BJ (cell line): ENCODE measurements at regions not wholly inside any gene's neighbourhood (a gene's known extent, or its start where the extent isn't known, plus 50 kb on each side); places are given as distances from the start of the nearest gene placed in this dataset.
A peak's percentile ranks its signal among the peaks of the same experiment; 100 is the strongest.

Experiments used
- CTCF ChIA-PET: fragments of 350-600 bp; formaldehyde crosslinking; extraction: SDS; loops from one replicate; lab custom pipeline; 2021; ENCODE audit warnings: antibody characterized with exemption, inconsistent platforms; lab: Yijun Ruan, JAX
- POLR2A ChIA-PET: fragments of 300-600 bp; sonication (Branson Sonifier 250); formaldehyde crosslinking; extraction: SDS; loops from one replicate; lab custom pipeline; 2021; ENCODE audit warnings: antibody characterized with exemption; lab: Charles Lee
- DNase-seq: peaks from one replicate; pipeline ENCODE4 v3.0.0-alpha.2; 2011; ENCODE audit warnings: low read depth
- H3K27me3 ChIP-seq: 2 replicates; pipeline ENCODE4 v1.6.0; 2011; ENCODE audit warnings: low read length; ENCODE audit not compliant: control insufficient read depth, insufficient read depth
- H3K36me3 ChIP-seq: 2 replicates; pipeline ENCODE4 v1.5.1; 2011; ENCODE audit warnings: low read length; ENCODE audit not compliant: control insufficient read depth, insufficient read depth
- H3K4me3 ChIP-seq: 2 replicates; pipeline ENCODE4 v1.5.1; 2011; ENCODE audit warnings: low read depth, mild to moderate bottlenecking, control low read depth, low read length
- CTCF ChIP-seq: IDR thresholded peaks from 2 replicates; pipeline ENCODE4 v1.5.1; 2011; ENCODE audit warnings: low read depth, mild to moderate bottlenecking, control low read depth, inconsistent platforms, low read length, moderate library complexity; ENCODE audit not compliant: insufficient read depth

DNA sequence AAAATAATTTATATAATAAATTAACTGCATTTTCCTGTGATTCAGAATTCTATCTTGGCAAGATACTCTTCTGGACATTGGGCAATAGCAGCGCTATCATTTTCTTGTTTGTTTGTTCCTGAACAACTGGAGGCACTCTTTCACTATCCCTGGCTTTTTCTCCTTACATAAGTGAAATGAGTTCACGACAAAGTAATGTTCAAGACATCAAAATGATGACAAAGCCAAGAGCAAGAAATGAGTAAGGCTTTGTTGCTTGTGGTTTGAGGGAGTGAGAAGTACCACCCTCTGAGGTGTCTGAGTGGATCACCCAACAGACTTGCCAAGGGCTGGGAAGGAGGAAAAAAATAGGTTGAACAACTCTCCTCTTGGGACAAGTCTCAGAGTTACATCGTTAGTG lies 466.6 kb upstream of the JAG1 start:
- ChIA-PET POLR2A (no interaction called here), CTCF (no interaction called here)
- Histone ChIP-seq H3K36me3 (no peaks in the 10 kb centered on the region), H3K27me3 (no peaks in the 10 kb centered on the region; the same call in 1 of the 2 replicates), H3K4me3 (no peak overlapping the region)
- no peak for TF ChIP-seq CTCF
- no peak for DNase-seq

DNA sequence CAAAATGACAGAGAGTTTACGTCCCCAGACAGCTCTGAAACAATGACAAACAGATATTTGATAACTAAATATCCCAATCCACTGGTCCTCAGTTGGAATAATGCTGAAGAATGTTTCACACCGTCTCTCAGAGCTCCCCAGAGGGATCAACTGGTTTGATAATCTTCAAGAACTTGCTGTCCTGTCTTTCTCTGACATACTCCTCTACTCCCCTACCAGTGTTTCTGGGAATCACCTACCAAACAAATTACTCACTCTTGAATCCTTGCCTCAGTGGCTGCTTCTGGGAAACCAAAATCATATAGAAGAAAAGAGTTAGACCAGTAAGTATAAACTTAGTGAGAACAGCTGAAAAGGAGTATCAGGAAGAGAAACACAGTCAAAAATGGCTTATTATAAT lies 469.7 kb upstream of the JAG1 start:
- H3K36me3 ChIP-seq: no peaks in the 10 kb centered on the region
- CTCF ChIA-PET: interaction anchor here (2.0 kb wide), 1 partner anchor 9 kb away, joined by 9 read pairs; no protein-coding TSS in a partner anchor
- POLR2A ChIA-PET: interaction anchor here (0.6 kb wide), 1 partner anchor 64 kb away, joined by 3 read pairs; no protein-coding TSS in a partner anchor
- TF ChIP-seq CTCF: no peak
- DNase-seq: no peak
- no peak overlapping the region for H3K4me3 ChIP-seq
- no peaks in the 10 kb centered on the region for H3K27me3 ChIP-seq

GRCh38 chr20:11144114-11144950 lies 470.5 kb upstream of the JAG1 start:
- peak; percentile 88 for DNase-seq
- no peak for TF ChIP-seq CTCF
- POLR2A ChIA-PET: no interaction called here
- Histone ChIP-seq H3K4me3 (no peak overlapping the region), H3K36me3 (no peaks in the 10 kb centered on the region), H3K27me3 (no peaks in the 10 kb centered on the region)
- CTCF ChIA-PET: no interaction called here

GRCh38 chr20:11145616-11146015 lies 471.8 kb upstream of the JAG1 start:
- no peak for TF ChIP-seq CTCF
- no peak overlapping the region for H3K4me3 ChIP-seq
- no peaks in the 10 kb centered on the region for H3K27me3 ChIP-seq
- no peaks in the 10 kb centered on the region for H3K36me3 ChIP-seq
- ChIA-PET CTCF (no interaction called here), POLR2A (no interaction called here)
- DNase-seq: no peak

GRCh38 chr20:11153819-11154218 lies 480.0 kb upstream of the JAG1 start:
- no peak for TF ChIP-seq CTCF
- ChIA-PET POLR2A (no interaction called here), CTCF (interaction anchor here (1.6 kb wide), 1 partner anchor 11 kb away, joined by 9 read pairs; no protein-coding TSS in a partner anchor)
- no peaks in the 10 kb centered on the region for H3K36me3 ChIP-seq
- H3K4me3 ChIP-seq: no peak overlapping the region
- DNase-seq: peak; percentile 50
- H3K27me3 ChIP-seq: 0 out of 2 replicates have a peak, but pooled peaks cover 1% of the 10 kb centered on the region
